NK-92 treated with Interleukin-12 subunit alpha and Interleukin-12 subunit beta, amount 100 ng/mL, for 24 hours (cell line): ENCODE measurements at regions not wholly inside any gene's neighbourhood (a gene's known extent, or its start where the extent isn't known, plus 50 kb on each side); places are given as distances from the start of the nearest gene placed in this dataset.
"Not testable (repeated sequence)": the region's sequence is repeated elsewhere in the genome, so short reads cannot be mapped to it uniquely, and the experiment has no call there.

ENCODE experiments used
- DNase-seq: peaks from one replicate; lab custom pipeline; 2025; lab: John Stamatoyannopoulos, UW

- DNase-seq, result no peak
These were observed 282.2 kb downstream of the ALG10 start for GRCh38 chr12:34304546-34304945.

DNA sequence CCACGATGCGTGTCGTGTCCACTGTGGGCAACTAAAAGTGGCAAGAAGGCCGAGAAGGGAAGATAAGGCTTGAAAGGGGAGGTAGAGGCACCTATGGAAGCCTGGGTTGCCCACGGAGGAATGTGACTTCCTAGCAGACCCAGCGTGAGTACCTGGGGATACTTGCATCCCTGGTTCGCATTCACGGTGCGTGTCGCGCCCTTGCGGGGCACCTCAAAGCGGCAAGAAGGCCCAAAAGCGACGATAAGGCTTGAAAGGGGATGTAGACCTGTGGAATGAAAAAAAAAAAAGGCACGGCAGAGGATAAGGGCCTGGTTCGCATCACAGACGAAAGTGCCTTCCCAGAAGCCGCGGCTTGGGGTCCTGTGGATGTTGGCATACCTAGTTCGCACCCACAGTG is 282.9 kb downstream of the ALG10 start:
- no peak for DNase-seq

DNA sequence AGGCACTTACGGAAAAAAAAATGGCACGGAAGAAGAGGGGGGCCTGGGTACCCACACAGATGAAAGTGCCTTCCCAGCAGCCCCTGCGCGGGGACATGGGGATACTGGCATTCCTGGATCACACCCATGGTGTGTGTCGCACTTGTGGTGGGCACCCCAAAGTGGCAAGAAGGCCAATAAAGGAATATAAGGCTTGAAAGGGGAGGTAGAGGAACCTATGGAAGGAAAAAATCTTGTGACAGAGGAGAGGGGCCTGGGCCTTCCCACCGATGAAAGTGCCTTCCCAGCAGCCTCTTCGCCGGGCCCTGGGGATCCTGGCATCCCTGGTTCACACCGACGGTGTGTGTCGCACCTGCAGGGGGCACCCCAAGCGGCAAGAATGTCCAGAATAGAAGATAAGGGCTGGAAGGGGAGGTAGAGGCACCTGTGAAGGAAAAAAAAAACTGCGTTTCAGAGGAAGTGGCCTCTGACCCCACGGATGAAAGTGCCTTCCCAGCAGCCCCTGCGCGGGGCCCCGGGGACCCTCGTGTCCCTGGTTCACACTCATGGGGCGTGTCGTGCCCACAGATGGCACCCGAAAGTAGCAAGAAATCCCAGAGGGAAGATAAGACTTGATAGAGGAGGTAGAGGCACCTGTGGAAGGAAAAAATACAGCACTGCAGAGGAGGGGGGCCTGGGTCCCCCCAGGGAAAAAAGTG is 284.0 kb downstream of the ALG10 start:
- no peak for DNase-seq

GRCh38 chr12:34309806-34310804 is 287.8 kb downstream of the ALG10 start:
- not testable (repeated sequence) for DNase-seq

DNA sequence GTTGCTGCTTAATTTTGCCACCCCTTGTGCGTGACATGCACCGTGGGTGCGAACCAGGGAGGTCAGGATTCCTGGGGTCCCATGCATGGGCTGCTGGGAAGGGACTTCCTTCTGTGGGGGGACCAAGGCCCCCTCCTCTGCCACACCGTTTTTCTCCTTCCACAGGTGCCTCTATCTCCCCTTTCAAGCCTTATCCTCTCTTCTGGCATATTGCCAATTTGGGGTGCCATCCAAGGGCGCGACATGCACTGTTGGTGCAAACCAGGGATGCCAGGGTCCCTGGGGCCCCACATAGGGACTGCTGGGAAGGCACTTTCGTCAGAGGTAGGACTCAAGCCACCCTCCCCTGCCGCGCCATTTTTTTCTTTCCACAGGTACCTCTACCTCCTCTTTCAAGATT is 289.0 kb downstream of the ALG10 start:
- DNase-seq, result no peak

DNA sequence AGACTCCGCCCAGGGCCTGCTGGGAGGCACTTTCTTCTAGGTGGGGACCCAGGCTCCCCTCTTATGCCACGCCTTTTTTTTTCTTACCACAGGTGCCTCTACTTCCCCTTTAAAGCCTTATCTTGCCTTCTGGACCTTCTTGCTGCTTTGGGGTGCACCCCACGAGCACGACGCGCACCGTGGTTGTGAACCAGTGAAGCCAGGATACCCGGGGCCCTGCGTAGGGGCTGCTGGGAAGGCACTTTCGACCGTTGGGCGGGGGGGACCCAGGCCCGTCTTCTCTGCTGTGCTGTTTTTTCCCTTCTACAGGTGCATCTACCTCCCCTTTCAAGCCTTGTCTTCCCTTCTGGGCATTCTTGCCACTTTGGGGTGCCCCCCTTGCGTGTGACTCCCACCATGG is 305.4 kb downstream of the ALG10 start:
- DNase-seq, result no peak

GRCh38 chr12:34333337-34333736 is 311.0 kb downstream of the ALG10 start:
- DNase-seq, result no peak

DNA sequence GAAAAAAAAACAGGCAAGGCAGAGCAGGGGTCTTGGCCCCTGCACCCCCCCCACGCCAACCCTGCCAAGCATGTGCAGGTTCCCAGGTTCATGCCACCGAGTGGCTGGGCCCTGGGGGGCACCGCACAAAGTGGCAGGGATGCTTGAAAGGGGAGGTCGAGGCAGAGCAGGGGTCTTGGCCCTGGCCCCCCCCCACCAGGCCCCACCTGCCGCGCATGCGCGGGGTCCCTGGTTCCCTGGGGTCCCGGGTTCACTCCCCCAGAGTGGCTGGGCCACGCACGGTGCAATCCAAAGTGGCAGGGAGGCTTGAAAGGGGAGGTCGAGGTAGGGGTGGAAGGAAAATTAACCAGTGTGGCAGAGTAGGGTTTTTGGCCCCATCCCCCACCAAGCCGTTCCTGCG is 312.2 kb downstream of the ALG10 start:
- no peak for DNase-seq

GRCh38 chr12:34334953-34335743 is 312.9 kb downstream of the ALG10 start:
- DNase-seq, result no peak

DNA sequence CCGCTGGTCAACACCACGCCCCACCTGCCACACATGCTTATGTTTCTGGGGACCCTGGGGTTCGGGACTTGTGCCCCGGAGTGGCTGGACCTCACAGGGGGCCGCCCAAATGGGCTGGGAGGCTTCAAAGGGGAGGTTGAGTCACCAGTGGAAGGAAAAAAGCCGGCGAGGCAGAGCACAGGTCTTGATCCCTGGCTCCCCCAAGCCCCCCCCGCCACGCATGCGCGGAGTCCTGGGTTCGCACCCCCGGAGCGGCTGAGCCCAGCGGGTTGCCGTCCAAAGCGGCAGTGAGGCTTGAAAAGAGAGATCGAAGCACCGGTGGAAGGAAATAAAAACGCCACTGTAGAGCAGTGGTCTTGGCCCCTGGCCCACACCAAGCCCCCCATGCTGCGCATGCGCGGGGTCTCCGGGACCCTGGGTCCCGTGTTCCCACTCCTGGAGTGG is 313.5 kb downstream of the ALG10 start:
- no peak for DNase-seq

GRCh38 chr12:34336619-34337465 is 314.5 kb downstream of the ALG10 start:
- DNase-seq, result no peak

- DNase-seq, result no peak
These were observed 316.5 kb downstream of the ALG10 start for GRCh38 chr12:34338751-34339150.

DNA sequence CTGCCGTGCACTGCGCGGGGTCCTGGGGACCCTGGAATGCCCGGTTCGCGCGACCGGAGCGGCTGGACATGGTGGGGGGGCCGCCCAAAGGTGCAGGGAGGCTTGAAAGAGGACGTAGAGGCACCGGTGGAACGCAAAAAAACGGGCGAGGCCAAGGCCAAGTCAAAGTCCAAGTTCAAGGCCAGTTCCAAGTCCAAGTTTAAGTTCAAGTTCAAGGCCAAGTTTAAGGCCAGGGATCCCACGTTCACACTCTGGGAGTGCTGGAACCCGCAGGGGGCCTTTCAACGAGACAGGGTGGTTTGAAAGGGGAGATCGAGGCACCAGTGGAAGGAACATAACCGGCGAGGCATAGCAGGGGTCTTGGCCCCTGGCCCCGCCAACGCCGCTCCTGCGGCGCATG is 317.6 kb downstream of the ALG10 start:
- no peak for DNase-seq

DNA sequence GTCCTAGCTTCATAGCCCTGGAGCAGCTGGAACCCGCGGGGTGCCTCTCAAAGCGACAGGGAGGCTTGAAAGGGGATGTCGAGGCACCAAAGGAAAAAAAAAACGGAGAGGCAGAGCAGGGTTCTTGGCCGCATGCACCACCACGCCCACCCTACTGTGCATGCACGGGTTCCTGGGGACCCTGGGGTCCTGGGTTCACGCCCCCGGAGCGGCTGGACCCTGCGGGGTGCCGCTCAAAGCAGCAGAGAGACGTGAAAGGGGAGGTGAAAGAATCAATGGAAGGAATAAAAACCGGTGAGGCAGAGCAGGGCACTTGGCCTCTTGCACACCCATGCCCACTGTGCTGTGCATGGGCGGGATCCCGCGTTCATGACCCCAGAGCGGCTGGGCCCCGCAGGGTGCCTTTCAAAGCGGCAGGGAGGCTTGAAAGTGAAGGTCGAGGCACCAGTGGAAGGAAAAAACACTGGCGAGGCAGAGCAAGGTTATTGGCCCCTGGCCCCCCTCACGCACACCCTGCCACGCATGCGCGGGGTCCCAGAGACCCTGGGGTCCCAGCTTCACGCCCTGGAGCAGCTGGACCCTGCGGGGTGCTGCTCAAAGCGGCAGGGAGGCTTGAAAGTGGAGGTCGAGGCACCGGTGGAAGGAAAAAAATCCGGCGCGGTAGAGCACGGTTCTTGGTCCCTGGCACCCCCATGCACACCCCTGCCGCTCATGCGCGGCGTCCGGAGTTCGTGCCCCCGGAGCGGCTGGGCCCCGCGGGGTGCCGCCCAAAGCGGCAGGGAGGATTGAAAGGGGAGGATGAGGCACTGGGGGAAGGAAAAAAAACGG is 318.5 kb downstream of the ALG10 start:
- no peak for DNase-seq

GRCh38 chr12:34341362-34341733 is 319.1 kb downstream of the ALG10 start:
- DNase-seq, result no peak

DNA sequence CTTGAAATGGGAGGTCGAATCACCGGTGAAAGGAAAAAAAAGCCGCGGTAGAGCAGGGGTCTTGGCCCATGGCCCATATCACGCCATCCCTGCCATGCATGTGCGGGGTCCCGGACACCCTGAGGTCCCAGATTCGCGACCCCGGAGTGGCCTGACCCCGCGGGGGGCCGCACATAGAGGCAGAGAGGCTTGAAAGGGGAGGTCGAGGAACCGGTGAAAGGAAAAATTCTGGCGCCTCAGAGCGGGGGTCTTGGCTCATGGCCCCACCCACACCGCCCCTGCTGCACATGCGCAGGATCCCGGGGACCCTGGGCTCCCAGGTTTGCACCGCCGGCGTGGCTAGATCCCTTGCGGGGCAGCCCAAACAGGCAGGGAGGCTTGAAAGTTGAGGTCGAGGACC is 319.8 kb downstream of the ALG10 start:
- DNase-seq, result no peak

- DNase-seq, result no peak
These were observed 321.0 kb downstream of the ALG10 start for GRCh38 chr12:34343345-34343744.

GRCh38 chr12:34343766-34344165 is 321.5 kb downstream of the ALG10 start:
- DNase-seq, result no peak

- no peak for DNase-seq
These were observed 322.7 kb downstream of the ALG10 start for GRCh38 chr12:34344851-34345522.

DNA sequence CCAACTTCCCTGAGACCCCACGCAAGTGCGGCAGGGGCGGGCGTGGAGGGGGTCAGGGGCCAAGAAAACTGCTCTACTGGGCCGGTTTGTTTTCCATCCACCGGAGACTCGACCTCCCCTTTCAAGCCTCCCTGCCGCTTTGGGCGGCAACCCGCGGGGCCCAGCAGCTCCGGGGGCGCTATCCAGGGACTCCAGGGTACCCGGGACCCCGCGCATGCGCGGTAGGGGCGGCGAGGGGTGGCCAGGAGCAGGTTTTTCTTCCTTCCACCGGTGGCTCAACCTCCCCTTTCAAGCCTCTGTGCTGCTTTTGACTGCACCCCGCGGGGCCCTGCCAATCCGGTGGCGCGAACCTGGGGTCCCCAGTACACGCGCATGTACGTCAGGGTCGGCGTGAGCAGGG is 323.5 kb downstream of the ALG10 start:
- DNase-seq, result no peak
